ENCODE measurements at regions not wholly inside any gene's neighbourhood (a gene's known extent, or its start where the extent isn't known, plus 50 kb on each side); places are given as distances from the start of the nearest gene placed in this dataset.

GRCh38 chr1:222290866-222291265 lies 257.0 kb downstream of the HHIPL2 start:
- no peak for DNase-seq (ENCODE audit: low spot score)

DNA sequence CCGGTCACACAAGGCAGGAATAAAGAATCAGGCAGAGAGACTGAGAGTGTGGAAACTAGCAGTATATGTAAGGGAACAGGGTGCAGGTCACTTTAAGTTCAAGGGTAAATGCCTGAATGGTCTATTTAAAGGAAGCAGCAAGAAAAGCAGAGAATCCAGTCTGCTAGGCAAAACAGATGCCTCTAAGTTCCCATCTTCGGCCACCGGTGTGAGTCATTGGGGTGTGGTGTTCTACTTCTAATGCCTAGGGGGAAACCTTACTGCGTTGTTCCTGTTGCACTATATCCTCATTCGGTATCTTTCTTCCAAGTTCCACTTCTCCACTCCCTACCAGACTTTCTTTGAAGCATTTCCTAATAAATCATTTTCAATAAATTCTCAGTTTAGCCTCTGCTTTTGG lies 259.9 kb downstream of the HHIPL2 start:
- DNase-seq (ENCODE audit: low spot score) = no peak

GRCh38 chr1:222286011-222286410 lies 261.9 kb downstream of the HHIPL2 start:
- no peak for DNase-seq (ENCODE audit: low spot score)

DNA sequence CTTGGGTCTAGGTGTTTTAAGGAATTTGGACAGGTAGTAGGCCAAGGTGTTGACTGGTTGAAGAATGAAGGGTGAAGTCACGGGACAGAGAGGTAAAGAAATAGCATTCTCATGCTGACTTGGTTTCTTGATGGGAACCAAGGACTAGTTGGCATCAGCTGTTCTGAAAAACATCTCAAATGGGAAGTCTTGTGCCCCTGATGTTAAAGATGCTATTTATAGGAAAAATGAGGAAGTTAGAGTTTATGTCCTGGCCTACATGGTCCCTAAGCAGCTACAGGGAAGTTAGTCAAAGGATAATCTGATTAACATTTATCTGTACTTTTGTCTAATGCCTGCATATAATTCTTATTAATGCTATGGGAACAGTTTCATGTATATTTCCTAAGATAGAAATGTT lies 262.4 kb downstream of the HHIPL2 start:
- no peak for DNase-seq (ENCODE audit: low spot score)

- no peak for DNase-seq (ENCODE audit: low spot score)
These were observed 263.4 kb downstream of the HHIPL2 start for GRCh38 chr1:222284466-222284865.

GRCh38 chr1:222283147-222283768 lies 264.6 kb downstream of the HHIPL2 start:
- no peak for DNase-seq (ENCODE audit: low spot score)

- no peak for DNase-seq (ENCODE audit: low spot score)
These were observed 268.3 kb downstream of the HHIPL2 start for GRCh38 chr1:222279591-222279990.

DNA sequence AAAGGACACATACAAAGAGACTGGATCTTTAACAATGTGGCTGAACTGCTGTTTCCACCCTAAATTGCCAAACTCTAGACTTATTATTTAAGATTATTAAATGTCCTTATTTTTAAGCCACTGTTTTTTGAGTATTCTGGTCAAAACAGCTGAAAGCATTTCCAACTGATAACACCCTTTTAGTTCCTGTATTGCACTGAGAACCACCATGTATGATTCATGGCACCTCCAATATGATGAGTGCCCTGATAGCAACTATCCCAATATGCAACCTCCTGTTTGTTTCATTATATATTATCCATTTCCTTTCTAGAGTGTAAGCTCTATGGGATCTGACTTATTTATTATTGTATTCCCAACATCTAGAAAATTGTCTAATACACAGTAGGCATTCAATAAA lies 269.4 kb downstream of the HHIPL2 start:
- no peak for DNase-seq (ENCODE audit: low spot score)

DNA sequence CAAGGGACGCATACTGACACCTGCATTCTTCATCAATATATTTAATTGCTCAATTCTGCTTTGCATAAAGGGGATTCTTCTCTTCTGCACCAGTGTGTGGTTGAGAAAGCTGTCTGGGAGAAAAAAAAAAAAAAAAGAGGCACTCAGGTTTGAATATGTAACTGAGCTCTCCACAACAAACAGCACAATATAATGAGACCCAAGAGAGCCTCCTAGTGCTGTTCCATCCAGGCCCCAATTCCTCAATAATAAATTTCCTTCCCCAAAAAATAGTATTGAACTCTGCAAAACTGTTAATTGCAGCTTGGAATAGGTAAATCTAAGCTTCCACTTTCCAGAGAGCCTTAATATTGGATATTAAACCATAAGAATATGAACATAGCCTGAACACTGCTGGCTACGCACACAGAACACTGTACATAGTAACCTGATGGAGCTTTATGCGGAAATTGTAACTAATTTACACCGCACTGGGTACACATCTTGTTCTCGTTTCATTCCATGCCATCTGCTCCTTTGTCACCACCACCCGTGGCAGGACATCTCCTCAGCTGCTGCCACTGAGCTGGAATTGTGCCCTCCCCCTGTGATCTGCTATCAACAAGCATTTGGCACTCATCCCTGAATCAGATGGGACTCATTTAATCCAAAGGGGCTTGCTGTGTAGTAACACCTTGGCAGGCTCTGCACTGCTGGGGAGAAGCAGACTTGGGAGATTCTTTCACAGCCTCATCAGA lies 272.0 kb downstream of the HHIPL2 start:
- no peak for DNase-seq (ENCODE audit: low spot score)

GRCh38 chr1:222275001-222275728 lies 272.7 kb downstream of the HHIPL2 start:
- DNase-seq (ENCODE audit: low spot score) = no peak

DNA sequence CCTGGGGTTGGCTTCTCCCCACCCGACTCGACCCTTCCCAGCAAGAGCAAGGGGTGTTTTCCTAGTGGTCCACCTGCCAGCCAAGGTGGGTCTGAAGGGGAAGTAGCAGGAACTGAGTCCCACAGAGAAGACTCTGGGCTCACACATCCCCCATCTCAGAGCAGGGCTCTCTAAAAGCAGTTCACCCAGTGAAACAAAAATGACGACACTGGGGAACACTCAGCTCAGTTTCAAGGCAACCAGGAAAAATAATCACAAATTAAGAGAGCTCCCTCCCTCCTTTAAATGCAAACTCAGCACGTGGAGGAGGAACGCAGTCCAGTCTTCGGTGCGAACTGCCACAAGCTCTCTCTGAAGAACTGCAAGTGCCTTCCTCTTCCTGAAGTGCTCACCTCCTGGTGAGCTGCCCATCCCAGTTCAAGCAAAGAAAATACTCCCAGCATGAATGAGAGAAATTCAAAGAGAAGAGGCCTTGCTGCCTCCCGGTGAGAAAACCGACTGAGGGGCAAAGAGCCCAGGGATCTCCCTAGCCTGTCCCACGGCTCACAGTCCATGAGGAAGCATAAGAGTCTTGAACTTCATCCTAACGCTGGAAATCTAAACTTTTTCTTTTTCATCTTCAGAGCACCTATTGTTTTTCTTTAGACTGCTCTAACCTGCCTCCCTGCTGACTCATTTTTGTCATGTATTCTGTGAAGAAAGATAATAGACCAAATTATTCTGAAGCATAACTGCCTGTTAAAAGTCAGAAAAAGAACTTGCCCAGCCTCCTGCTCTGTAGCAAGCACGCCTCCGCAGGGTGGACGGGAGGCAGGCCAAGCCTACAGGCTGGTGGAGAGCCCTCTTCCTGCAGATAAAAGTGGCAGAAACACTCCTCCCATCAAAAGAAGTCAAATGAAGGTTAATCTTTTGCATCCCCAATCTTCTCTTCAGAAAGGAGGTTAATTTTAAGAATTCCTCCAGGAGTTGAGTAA lies 281.4 kb downstream of the HHIPL2 start:
- DNase-seq (ENCODE audit: low spot score) = no peak

DNA sequence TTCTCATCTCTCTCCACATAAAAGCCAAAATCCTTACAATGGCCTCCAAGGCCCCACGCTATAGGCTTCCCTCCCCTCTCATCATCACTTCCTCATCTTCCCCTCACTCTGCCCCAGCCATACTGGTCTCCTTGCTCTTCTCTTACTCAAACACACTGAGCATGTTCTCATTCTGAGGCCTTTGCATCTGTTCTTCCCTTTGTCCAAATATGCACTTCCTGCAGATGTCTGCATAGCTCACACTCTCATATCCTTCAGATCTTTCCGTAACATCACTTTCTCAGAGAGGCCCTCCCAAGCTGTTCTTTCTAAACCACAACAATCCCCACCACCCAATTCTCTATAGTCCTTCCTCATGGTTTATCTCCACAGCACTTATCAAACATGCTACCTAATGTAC lies 284.1 kb downstream of the HHIPL2 start:
- DNase-seq (ENCODE audit: low spot score) = no peak

DNA sequence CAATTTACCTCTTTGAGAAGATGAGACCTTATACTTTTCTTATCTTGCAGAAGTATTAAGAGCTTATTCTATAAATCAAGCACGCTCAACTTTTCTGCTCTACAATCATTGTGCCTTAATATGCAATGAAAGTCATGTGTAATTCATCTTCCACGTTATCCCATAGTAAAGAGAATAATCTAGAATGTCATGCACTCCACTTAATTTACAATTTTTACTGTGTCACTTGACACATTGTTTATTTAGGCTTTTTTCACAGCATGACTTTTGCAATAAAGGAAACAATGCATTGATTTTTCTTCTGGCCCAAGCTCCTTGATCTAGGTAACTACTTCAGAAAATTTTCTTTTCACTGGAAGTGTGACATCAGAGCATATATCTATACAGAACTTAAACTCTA lies 290.9 kb downstream of the HHIPL2 start:
- DNase-seq (ENCODE audit: low spot score) = no peak

DNA sequence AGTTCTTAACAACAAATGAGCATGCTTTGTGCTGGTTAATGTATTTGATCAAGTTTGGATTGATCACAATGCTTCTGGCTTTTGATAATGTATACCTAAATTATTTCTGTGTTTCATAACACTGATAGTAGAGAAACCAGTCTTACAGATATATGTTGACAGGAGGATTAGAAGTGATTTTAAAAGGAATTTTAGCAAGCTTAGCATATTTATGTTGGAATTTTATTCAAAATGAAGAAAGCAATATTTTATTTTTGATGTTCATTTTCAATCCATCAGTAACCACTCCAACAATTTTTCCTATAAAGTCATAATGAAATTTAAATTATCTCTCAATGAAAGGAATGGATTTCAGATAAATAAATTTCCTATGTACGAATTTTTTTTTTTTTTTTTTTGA lies 291.8 kb downstream of the HHIPL2 start:
- no peak for DNase-seq (ENCODE audit: low spot score)

DNA sequence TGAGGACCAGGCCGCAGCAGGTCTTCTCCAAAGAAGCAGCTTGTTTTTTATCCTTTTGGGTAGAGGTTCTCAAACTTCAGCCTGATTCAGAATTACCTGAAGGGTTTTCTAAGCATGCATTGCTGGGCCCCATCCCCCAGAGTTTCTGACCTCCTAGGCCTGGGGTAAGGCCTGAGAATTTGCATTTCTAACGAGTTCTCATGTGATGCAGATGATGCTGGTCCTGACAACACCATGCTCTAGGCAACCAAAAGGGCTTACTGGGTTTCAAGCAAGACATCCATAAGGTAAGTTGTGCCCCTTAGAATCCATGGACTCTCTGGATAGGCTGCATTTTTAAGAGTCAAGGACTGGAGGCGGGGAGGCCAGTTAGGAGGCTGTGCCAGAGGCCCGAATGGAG lies 295.1 kb downstream of the HHIPL2 start:
- DNase-seq (ENCODE audit: low spot score) = no peak

- DNase-seq (ENCODE audit: low spot score) = no peak
These were observed 296.1 kb downstream of the HHIPL2 start for GRCh38 chr1:222251847-222252246.

DNA sequence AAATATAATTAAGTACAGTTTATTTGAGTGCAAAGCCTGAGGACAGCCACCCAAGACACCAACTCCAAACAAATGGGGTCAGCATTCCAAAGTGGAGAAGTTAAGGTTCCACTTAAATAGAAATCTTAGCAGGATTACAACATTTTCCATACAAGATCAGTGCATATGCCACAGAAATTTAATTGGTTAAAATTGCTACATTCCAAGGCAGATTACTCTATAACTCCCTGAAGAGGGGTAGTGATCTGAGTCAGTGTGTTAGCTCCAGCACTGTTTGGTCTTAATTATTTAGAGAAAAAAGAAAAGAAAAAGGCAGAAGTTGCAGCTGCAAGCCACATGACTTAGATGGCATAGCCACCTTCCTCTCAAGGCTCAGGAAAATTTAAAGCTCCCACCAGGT lies 297.5 kb downstream of the HHIPL2 start:
- no peak for DNase-seq (ENCODE audit: low spot score)

DNA sequence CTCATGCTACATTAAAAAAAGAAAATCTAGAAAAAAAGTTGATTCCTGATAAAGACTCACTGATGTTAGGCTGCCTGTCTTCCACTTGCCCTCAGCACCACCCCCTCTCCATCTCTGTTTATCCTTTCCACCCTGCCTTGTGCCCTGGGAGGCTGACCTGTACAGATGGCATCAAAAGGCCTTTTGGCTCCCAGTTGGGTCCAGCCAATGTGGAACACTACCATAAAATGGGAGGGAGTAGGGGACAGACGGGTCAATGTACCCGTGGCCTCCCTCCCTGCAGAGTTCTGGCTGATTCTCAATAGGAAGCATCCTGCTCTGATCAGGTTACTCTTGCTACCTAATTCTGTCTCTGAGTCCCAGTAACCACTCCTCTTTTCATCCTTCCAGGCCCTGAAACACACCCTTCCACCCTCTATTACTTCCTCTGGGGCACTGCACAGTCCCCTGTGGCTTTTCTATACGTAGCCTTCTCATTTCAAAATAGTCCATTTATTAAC lies 300.0 kb downstream of the HHIPL2 start:
- DNase-seq (ENCODE audit: low spot score) = no peak

DNA sequence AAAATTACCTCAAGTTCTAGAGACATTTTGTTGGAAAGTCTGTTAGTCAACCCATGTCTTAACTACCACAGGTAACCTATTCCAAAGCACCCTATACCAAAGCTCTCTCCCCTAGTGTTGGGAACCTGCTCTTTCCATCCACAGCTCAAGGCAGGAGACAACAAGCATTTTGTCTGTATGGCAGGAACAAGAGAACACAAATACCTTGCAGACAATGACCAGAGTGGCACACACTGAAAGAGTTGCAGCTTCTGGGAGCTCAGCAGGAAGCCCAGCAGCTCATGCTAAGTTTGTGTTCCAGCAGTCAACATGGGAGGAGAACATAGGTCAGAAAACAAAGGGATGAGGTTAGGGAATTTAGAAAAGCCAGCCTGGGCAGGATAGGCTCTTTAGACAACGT lies 300.8 kb downstream of the HHIPL2 start:
- DNase-seq (ENCODE audit: low spot score) = no peak

DNA sequence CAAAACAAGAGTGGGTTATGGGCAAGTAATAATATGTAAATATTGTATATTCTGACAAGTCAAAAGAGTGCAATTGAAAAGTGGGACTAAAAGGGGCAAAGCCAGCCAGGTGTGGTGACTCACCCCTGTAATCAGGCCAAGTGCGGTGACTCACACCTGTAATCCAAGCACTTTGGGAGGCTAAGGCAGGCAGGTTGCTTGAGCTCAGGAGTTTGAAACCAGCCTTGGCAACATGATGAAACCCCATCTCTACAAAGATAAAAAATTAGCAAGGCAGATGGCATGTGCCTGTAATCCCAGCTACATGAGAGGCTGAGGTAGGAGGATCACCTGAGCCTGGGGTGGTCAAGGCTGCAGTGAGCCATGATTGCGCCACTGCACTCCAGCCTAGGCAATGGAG lies 304.0 kb downstream of the HHIPL2 start:
- DNase-seq (ENCODE audit: low spot score) = no peak

- no peak for DNase-seq (ENCODE audit: low spot score)
These were observed 305.4 kb downstream of the HHIPL2 start for GRCh38 chr1:222242492-222242891.

- DNase-seq (ENCODE audit: low spot score) = no peak
These were observed 306.5 kb downstream of the HHIPL2 start for GRCh38 chr1:222241410-222241809.

All from hematopoietic multipotent progenitor cell treated with erythropoietin and hydrocortisone succinate and interleukin-3 and kit ligand, for 17 days (in vitro differentiated cells).